ENCODE measurements at regions not wholly inside any gene's neighbourhood (a gene's known extent, or its start where the extent isn't known, plus 50 kb on each side); places are given as distances from the start of the nearest gene placed in this dataset.

DNA sequence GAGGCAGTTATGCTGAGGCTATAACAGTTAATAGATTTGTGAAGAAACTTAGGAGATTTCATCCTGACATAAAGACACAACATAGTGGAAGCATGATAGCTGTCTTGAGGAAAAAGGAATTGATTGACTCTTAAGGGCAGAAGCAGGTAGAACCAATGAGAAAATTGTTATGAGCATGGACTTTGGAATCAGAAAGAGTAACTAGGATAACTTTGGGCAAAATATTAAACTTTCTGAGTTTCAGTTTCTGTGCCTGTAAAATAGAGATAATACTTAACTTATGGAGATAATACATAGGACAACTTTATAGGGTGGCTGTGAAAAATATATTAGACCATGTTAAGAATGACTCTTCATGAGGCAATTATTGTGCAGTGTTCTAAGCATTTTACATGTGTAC, 696.5 kb downstream of the CDH11 start:
- TF ChIP-seq TCF12 (IDR thresholded peaks at IDR 0.05; ENCODE audit: low read depth) (no peak), CREB1 (IDR thresholded peaks at IDR 0.05; ENCODE audit: low read depth) (no peak), YY1 (IDR thresholded peaks at IDR 0.05; ENCODE audit: low read depth) (no peak), REST (IDR thresholded peaks at IDR 0.05; ENCODE audit: low read depth) (no peak), MAX (IDR thresholded peaks at IDR 0.05) (no peak), RAD21 (IDR thresholded peaks at IDR 0.05; ENCODE audit: low read depth) (no peak), CEBPB (IDR thresholded peaks at IDR 0.05) (no peak), FOXM1 (IDR thresholded peaks at IDR 0.05; ENCODE audit: borderline replicate concordance, low read depth) (no peak), NFIC (IDR thresholded peaks at IDR 0.05) (no peak), EP300 (IDR thresholded peaks at IDR 0.05; ENCODE audit: borderline replicate concordance) (no peak), EGR1 (IDR thresholded peaks at IDR 0.05) (no peak)
